HFFc6 (cell line): ENCODE measurements at regions not wholly inside any gene's neighbourhood (a gene's known extent, or its start where the extent isn't known, plus 50 kb on each side); places are given as distances from the start of the nearest gene placed in this dataset.
A peak's percentile ranks its signal among the peaks of the same experiment; 100 is the strongest.

Experiments used
- DNase-seq: peaks from one replicate; pipeline ENCODE4 v3.0.0-alpha.2; 2018
- H3K27ac Mint-ChIP-seq: 2 replicates; pipeline ENCODE4 v1.8.0; 2020; ENCODE audit warnings: mild to moderate bottlenecking, mixed read lengths
- H3K27me3 Mint-ChIP-seq: 2 replicates; pipeline ENCODE4 v1.8.0; 2021; ENCODE audit warnings: mild to moderate bottlenecking, moderate library complexity, mixed read lengths; ENCODE audit not compliant: insufficient read depth
- H3K36me3 Mint-ChIP-seq: 2 replicates; pipeline ENCODE4 v1.8.0; 2021; ENCODE audit warnings: low read depth, mixed read lengths
- H3K4me1 Mint-ChIP-seq: 2 replicates; pipeline ENCODE4 v1.8.0; 2020; ENCODE audit warnings: low read depth, mixed read lengths
- H3K4me3 Mint-ChIP-seq: 2 replicates; pipeline ENCODE4 v1.8.0; 2020; ENCODE audit warnings: mild to moderate bottlenecking, moderate library complexity, mixed read lengths
- H3K9me3 Mint-ChIP-seq: 2 replicates; pipeline ENCODE4 v1.8.0; 2020; ENCODE audit warnings: mild to moderate bottlenecking, mixed read lengths
- TF ChIP-seq, protein P1 (sequence below): fragments of 200-600 bp; sonication (generic); IDR thresholded peaks from 2 replicates; pipeline ENCODE4 v1.5.0; 2021; ENCODE audit warnings: antibody characterized with exemption, mild to moderate bottlenecking

DNA sequence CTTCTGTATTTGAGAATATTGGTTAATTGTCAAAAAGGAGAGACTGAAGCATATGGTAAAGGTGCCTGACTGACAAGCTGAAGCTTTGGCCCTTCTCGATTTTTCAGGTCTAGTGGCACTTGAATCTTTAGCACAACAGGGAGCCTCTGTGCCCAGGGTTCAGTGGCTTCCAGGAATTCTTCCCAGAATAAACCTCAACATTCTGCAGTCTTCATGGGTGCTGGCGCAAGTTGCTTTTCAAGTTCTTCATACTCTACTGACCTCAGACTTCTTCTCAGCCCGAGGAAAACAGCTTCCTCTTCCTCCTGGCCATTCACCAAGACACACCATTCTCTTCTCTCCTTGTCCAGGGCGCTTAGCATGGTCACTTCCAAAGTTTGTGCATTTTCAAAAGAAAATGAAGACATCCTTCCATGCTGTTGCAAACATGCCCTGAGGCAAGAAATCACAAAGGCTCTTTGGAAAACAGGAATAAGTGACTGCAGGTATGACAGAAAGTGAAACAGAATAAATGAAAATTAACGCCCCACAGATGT is 89.9 kb downstream of the MGST1 start:
- Mint-ChIP-seq H3K4me1 (peaks cover 10% of the 10 kb centered on the region), H3K27me3 (peaks cover 1% of the 10 kb centered on the region; the same call in 1 of the 2 replicates), H3K4me3 (no peak overlapping the region), H3K9me3 (no peaks in the 10 kb centered on the region), H3K27ac (no peak overlapping the region; the same call in 1 of the 2 replicates), H3K36me3 (no peaks in the 10 kb centered on the region)
- TF ChIP-seq, protein P1, sequence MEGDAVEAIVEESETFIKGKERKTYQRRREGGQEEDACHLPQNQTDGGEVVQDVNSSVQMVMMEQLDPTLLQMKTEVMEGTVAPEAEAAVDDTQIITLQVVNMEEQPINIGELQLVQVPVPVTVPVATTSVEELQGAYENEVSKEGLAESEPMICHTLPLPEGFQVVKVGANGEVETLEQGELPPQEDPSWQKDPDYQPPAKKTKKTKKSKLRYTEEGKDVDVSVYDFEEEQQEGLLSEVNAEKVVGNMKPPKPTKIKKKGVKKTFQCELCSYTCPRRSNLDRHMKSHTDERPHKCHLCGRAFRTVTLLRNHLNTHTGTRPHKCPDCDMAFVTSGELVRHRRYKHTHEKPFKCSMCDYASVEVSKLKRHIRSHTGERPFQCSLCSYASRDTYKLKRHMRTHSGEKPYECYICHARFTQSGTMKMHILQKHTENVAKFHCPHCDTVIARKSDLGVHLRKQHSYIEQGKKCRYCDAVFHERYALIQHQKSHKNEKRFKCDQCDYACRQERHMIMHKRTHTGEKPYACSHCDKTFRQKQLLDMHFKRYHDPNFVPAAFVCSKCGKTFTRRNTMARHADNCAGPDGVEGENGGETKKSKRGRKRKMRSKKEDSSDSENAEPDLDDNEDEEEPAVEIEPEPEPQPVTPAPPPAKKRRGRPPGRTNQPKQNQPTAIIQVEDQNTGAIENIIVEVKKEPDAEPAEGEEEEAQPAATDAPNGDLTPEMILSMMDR = no peak
- no peak for DNase-seq

GRCh38 chr12:16437926-16438325 is 90.5 kb downstream of the MGST1 start:
- no peaks in the 10 kb centered on the region for H3K36me3 Mint-ChIP-seq
- H3K27me3 Mint-ChIP-seq = peaks cover 1% of the 10 kb centered on the region; the same call in 1 of the 2 replicates
- H3K4me3 Mint-ChIP-seq = no peak overlapping the region
- no peak overlapping the region; the same call in 1 of the 2 replicates for H3K27ac Mint-ChIP-seq
- H3K9me3 Mint-ChIP-seq = no peaks in the 10 kb centered on the region
- no peak for DNase-seq
- peaks cover 10% of the 10 kb centered on the region for H3K4me1 Mint-ChIP-seq
- TF ChIP-seq, protein P1 = no peak

GRCh38 chr12:16449459-16449858 is 102.0 kb downstream of the MGST1 start:
- Mint-ChIP-seq H3K36me3 (no peaks in the 10 kb centered on the region), H3K9me3 (no peaks in the 10 kb centered on the region), H3K4me3 (no peak overlapping the region), H3K27ac (no peak overlapping the region), H3K27me3 (no peaks in the 10 kb centered on the region), H3K4me1 (peaks cover 11% of the 10 kb centered on the region)
- no peak for DNase-seq
- TF ChIP-seq, protein P1 = peak; percentile 55

- Mint-ChIP-seq H3K4me1 (peaks cover 18% of the 10 kb centered on the region), H3K9me3 (no peaks in the 10 kb centered on the region), H3K4me3 (no peak overlapping the region), H3K27ac (no peak overlapping the region), H3K27me3 (no peaks in the 10 kb centered on the region), H3K36me3 (no peaks in the 10 kb centered on the region)
- TF ChIP-seq, protein P1 = no peak
- no peak for DNase-seq
These were observed 105.9 kb downstream of the MGST1 start for GRCh38 chr12:16453319-16453718.

DNA sequence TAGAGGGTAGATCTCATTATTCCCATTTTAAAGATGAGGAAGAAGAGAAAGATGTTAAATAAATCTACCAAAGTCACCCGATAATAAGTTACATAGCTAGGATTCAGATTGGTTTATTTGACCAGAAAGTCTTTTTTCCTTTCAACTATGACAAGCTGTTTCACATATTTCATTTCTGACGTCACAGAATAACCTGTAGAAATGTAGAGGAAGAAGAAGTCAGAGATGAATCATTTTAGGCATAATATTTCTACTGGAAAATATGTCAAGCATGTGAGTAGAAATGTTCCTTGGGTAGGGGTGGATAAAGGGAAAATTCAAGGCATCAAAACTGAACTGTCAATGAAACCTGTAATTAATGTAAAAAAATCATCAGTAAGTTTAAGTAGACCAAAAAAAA is 107.0 kb downstream of the MGST1 start:
- Mint-ChIP-seq H3K4me3 (no peak overlapping the region), H3K27ac (no peak overlapping the region), H3K27me3 (no peaks in the 10 kb centered on the region), H3K9me3 (no peaks in the 10 kb centered on the region), H3K36me3 (no peaks in the 10 kb centered on the region), H3K4me1 (peaks cover 18% of the 10 kb centered on the region)
- DNase-seq = peak; percentile 3
- TF ChIP-seq, protein P1 = no peak
